WTC11 (cell line): ENCODE measurements at regions not wholly inside any gene's neighbourhood (a gene's known extent, or its start where the extent isn't known, plus 50 kb on each side); places are given as distances from the start of the nearest gene placed in this dataset.

Experiments used
- ATAC-seq: fragments of 200-7000 bp; cut with Tn5 transposase; 2 replicates; pipeline ENCODE4 v1.10.0; 2021; ENCODE audit warnings: mild to moderate bottlenecking, moderate library complexity
- CTCF ChIA-PET: fragments of 300-600 bp; sonication (Branson Sonifier 250); formaldehyde crosslinking; loops from one replicate; lab custom pipeline; 2021; ENCODE audit warnings: antibody characterized with exemption; lab: Charles Lee
- POLR2A ChIA-PET: fragments of 350-600 bp; sonication (Branson Sonifier 250); formaldehyde crosslinking; loops from one replicate; lab custom pipeline; 2021; ENCODE audit warnings: antibody characterized with exemption; lab: Charles Lee
- DNase-seq: peaks from one replicate; pipeline ENCODE4 v3.0.0; 2021; ENCODE audit warnings: low spot score
- H3K27ac Mint-ChIP-seq: 2 replicates; pipeline ENCODE4 v1.8.0; 2021; ENCODE audit warnings: mixed read lengths
- H3K27me3 Mint-ChIP-seq: 2 replicates; pipeline ENCODE4 v1.8.0; 2021; ENCODE audit warnings: low read depth, mild to moderate bottlenecking, moderate library complexity, mixed read lengths
- H3K36me3 Mint-ChIP-seq: 2 replicates; pipeline ENCODE4 v1.8.0; 2021; ENCODE audit warnings: mixed read lengths
- H3K4me1 Mint-ChIP-seq: 2 replicates; pipeline ENCODE4 v1.8.0; 2022; ENCODE audit warnings: mixed read lengths
- H3K4me3 Mint-ChIP-seq: 2 replicates; pipeline ENCODE4 v1.8.0; 2021; ENCODE audit warnings: mild to moderate bottlenecking, moderate library complexity, mixed read lengths
- H3K9me3 Mint-ChIP-seq: 2 replicates; pipeline ENCODE4 v1.8.0; 2021; ENCODE audit warnings: mixed read lengths
- ATF3 ChIP-seq: sonication (generic); formaldehyde crosslinking; conservative IDR thresholded peaks from 2 replicates; pipeline ENCODE4 v1.8.1; 2022; ENCODE audit warnings: mild to moderate bottlenecking, missing genetic modification reagents
- CREB1 ChIP-seq: sonication (generic); formaldehyde crosslinking; IDR thresholded peaks from 2 replicates; pipeline ENCODE4 v1.8.0; 2023; ENCODE audit warnings: mild to moderate bottlenecking, missing genetic modification reagents
- ELF4 ChIP-seq: sonication (generic); formaldehyde crosslinking; IDR thresholded peaks from 2 replicates; pipeline ENCODE4 v1.8.1; 2022; ENCODE audit warnings: low read depth, mild to moderate bottlenecking, moderate library complexity, missing genetic modification reagents
- ESRRA ChIP-seq: sonication (generic); formaldehyde crosslinking; IDR thresholded peaks from 2 replicates; pipeline ENCODE4 v1.8.1; 2022; ENCODE audit warnings: mild to moderate bottlenecking, missing genetic modification reagents, borderline replicate concordance
- FOXK1 ChIP-seq: sonication (generic); formaldehyde crosslinking; IDR thresholded peaks from 2 replicates; pipeline ENCODE4 v1.8.0; 2022; ENCODE audit warnings: mild to moderate bottlenecking, moderate library complexity, missing genetic modification reagents
- GRHL2 ChIP-seq: fragments of 250-450 bp; sonication (Bioruptor Pico); IDR thresholded peaks from 2 replicates; pipeline ENCODE4 v1.8.0; 2022; ENCODE audit warnings: mild to moderate bottlenecking, moderate library complexity; ENCODE audit not compliant: insufficient replicate concordance, severe bottlenecking
- IRF1 ChIP-seq: sonication (generic); formaldehyde crosslinking; IDR thresholded peaks from 2 replicates; pipeline ENCODE4 v1.8.0; 2023; ENCODE audit warnings: missing genetic modification reagents
- NFATC4 ChIP-seq: fragments of 250-450 bp; sonication (Bioruptor Pico); IDR thresholded peaks from 2 replicates; pipeline ENCODE4 v1.9.0; 2021; ENCODE audit warnings: mild to moderate bottlenecking
- PRRX2 ChIP-seq: fragments of 250-450 bp; sonication (Bioruptor Pico); IDR thresholded peaks from 2 replicates; pipeline ENCODE4 v1.8.0; 2021; ENCODE audit warnings: mild to moderate bottlenecking
- SMAD3 ChIP-seq: sonication (generic); formaldehyde crosslinking; IDR thresholded peaks from 2 replicates; pipeline ENCODE4 v1.8.0; 2022; ENCODE audit warnings: missing genetic modification reagents, mild to moderate bottlenecking, borderline replicate concordance
- TCF7 ChIP-seq: sonication (generic); formaldehyde crosslinking; IDR thresholded peaks from 2 replicates; pipeline ENCODE4 v1.8.0; 2022; ENCODE audit warnings: mild to moderate bottlenecking, low read depth, missing genetic modification reagents, moderate library complexity
- TEAD4 ChIP-seq: sonication (generic); formaldehyde crosslinking; IDR thresholded peaks from 2 replicates; pipeline ENCODE4 v1.8.0; 2022; ENCODE audit warnings: mild to moderate bottlenecking, missing genetic modification reagents
- ZBTB21 ChIP-seq: sonication (generic); formaldehyde crosslinking; IDR thresholded peaks from 2 replicates; pipeline ENCODE4 v1.8.1; 2023; ENCODE audit warnings: mild to moderate bottlenecking, missing genetic modification reagents, borderline replicate concordance
- ZMAT4 ChIP-seq: fragments of 250-450 bp; sonication (Bioruptor Pico); IDR thresholded peaks from 2 replicates; pipeline ENCODE4 v1.9.0; 2021; ENCODE audit warnings: mild to moderate bottlenecking
- ZNF317 ChIP-seq: sonication (generic); formaldehyde crosslinking; IDR thresholded peaks from 2 replicates; pipeline ENCODE4 v1.8.1; 2023; ENCODE audit warnings: low read depth, mild to moderate bottlenecking, moderate library complexity, missing genetic modification reagents, borderline replicate concordance
- ZNF416 ChIP-seq: fragments of 250-450 bp; sonication (Bioruptor Pico); IDR thresholded peaks from 2 replicates; pipeline ENCODE4 v1.9.0; 2021; ENCODE audit warnings: mild to moderate bottlenecking, inconsistent platforms
- TF ChIP-seq, protein P1 (sequence below): sonication (generic); formaldehyde crosslinking; conservative IDR thresholded peaks from 2 replicates; pipeline ENCODE4 v1.8.1; 2023; ENCODE audit warnings: mild to moderate bottlenecking, low read depth, missing genetic modification reagents, moderate library complexity
- TF ChIP-seq, protein P2 (sequence below): sonication (generic); formaldehyde crosslinking; IDR thresholded peaks from 2 replicates; pipeline ENCODE4 v1.8.0; 2022; ENCODE audit warnings: mild to moderate bottlenecking, missing genetic modification reagents

- TF ChIP-seq IRF1 (CRISPR knock-in tag) = no peak
Observed at GRCh38 chr11:81476345-81476744, 1257.3 kb downstream of the FAM181B start (continued).

DNA sequence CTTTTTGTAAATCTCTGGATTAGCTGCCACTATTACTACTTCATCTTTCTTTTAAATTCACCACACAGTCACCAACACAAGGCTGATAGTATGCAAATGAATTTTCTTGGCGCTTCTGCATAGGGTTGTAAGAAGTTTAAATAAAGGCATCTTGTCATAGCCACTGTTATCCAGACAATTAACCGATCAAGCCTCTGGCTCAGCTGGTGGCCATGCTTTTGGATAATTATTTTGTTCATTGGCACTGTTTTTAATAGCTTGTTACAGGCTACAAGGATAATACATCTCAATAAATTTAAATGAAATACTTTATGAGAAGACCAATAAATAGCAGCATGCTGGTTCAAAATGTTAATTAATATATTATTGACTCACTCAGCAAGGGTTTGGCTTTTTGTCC lies 1261.0 kb downstream of the FAM181B start:
- ATAC-seq (no peak), DNase-seq (no peak)
- Mint-ChIP-seq H3K27ac (no peak overlapping the region), H3K4me1 (peaks cover 2% of the 10 kb centered on the region; the same call in 1 of the 2 replicates), H3K27me3 (no peaks in the 10 kb centered on the region), H3K36me3 (no peaks in the 10 kb centered on the region), H3K4me3 (no peak overlapping the region), H3K9me3 (peaks cover 4% of the 10 kb centered on the region; the same call in 1 of the 2 replicates)
- ChIA-PET CTCF (no interaction called here), POLR2A (no interaction called here)
- no peak for TF ChIP-seq ATF3 (CRISPR knock-in tag)
- no peak for TF ChIP-seq GRHL2 (CRISPR knock-in tag)
- TF ChIP-seq, protein P1, sequence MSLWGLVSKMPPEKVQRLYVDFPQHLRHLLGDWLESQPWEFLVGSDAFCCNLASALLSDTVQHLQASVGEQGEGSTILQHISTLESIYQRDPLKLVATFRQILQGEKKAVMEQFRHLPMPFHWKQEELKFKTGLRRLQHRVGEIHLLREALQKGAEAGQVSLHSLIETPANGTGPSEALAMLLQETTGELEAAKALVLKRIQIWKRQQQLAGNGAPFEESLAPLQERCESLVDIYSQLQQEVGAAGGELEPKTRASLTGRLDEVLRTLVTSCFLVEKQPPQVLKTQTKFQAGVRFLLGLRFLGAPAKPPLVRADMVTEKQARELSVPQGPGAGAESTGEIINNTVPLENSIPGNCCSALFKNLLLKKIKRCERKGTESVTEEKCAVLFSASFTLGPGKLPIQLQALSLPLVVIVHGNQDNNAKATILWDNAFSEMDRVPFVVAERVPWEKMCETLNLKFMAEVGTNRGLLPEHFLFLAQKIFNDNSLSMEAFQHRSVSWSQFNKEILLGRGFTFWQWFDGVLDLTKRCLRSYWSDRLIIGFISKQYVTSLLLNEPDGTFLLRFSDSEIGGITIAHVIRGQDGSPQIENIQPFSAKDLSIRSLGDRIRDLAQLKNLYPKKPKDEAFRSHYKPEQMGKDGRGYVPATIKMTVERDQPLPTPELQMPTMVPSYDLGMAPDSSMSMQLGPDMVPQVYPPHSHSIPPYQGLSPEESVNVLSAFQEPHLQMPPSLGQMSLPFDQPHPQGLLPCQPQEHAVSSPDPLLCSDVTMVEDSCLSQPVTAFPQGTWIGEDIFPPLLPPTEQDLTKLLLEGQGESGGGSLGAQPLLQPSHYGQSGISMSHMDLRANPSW (CRISPR knock-in tag) = no peak
- TF ChIP-seq SMAD3 = no peak
- TF ChIP-seq TCF7 (CRISPR knock-in tag) = no peak
- TF ChIP-seq ZMAT4 (CRISPR knock-in tag) = no peak
- TF ChIP-seq ZBTB21 = no peak
- TF ChIP-seq ZNF416 (CRISPR knock-in tag) = no peak
- TF ChIP-seq CREB1 (CRISPR knock-in tag) = no peak
- no peak for TF ChIP-seq ZNF317 (CRISPR knock-in tag)
- TF ChIP-seq PRRX2 (CRISPR knock-in tag) = no peak
- no peak for TF ChIP-seq ESRRA
- no peak for TF ChIP-seq NFATC4

GRCh38 chr11:81470446-81470845 lies 1263.2 kb downstream of the FAM181B start:
- H3K27ac Mint-ChIP-seq = no peak overlapping the region

More at GRCh38 chr11:81470446-81470845, 1263.2 kb downstream of the FAM181B start:
- no peaks in the 10 kb centered on the region for H3K36me3 Mint-ChIP-seq
- ATAC-seq = no peak
- H3K4me3 Mint-ChIP-seq = no peak overlapping the region
- H3K9me3 Mint-ChIP-seq = peaks cover 7% of the 10 kb centered on the region; the same call in 1 of the 2 replicates
- H3K4me1 Mint-ChIP-seq = peaks cover under 1% of the 10 kb centered on the region; the same call in 1 of the 2 replicates
- H3K27me3 Mint-ChIP-seq = no peaks in the 10 kb centered on the region
- DNase-seq = no peak
- TF ChIP-seq PRRX2 (CRISPR knock-in tag) = no peak
- no peak for TF ChIP-seq ELF4 (CRISPR knock-in tag)
- no peak for TF ChIP-seq TEAD4 (CRISPR knock-in tag)
- no peak for TF ChIP-seq ZMAT4 (CRISPR knock-in tag)
- TF ChIP-seq, protein P2, sequence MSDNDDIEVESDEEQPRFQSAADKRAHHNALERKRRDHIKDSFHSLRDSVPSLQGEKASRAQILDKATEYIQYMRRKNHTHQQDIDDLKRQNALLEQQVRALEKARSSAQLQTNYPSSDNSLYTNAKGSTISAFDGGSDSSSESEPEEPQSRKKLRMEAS (CRISPR knock-in tag) = no peak
- no peak for TF ChIP-seq ZBTB21
- TF ChIP-seq FOXK1 (CRISPR knock-in tag) = no peak
- ChIA-PET POLR2A (no interaction called here), CTCF (no interaction called here)
